ENCODE measurements at regions not wholly inside any gene's neighbourhood (a gene's known extent, or its start where the extent isn't known, plus 50 kb on each side); places are given as distances from the start of the nearest gene placed in this dataset.

DNA sequence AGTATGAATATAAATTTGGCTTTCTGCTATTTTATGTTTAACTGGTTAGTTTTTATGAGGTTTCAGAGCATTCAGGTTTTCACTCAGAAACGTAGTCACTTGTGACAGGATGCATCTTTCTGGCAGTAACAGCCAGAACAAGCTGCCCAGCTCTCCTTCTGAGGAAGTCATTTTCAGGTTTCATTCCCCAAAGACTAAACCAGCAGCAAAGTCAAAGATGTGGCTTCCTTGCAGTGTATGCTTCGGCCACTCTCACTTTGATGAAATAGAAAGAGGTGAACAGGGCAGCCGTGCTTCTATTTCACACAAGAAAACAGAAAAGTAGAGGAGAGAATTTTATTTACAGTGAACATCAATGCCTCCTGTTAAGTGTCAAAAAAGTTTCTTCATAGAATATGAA is 469.1 kb downstream of the BTBD3 start:
- TF ChIP-seq, protein P1, sequence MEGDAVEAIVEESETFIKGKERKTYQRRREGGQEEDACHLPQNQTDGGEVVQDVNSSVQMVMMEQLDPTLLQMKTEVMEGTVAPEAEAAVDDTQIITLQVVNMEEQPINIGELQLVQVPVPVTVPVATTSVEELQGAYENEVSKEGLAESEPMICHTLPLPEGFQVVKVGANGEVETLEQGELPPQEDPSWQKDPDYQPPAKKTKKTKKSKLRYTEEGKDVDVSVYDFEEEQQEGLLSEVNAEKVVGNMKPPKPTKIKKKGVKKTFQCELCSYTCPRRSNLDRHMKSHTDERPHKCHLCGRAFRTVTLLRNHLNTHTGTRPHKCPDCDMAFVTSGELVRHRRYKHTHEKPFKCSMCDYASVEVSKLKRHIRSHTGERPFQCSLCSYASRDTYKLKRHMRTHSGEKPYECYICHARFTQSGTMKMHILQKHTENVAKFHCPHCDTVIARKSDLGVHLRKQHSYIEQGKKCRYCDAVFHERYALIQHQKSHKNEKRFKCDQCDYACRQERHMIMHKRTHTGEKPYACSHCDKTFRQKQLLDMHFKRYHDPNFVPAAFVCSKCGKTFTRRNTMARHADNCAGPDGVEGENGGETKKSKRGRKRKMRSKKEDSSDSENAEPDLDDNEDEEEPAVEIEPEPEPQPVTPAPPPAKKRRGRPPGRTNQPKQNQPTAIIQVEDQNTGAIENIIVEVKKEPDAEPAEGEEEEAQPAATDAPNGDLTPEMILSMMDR (IDR thresholded peaks at IDR 0.05; ENCODE audit: low read depth, low read length): no peak
- no peak overlapping the region for H3K4me3 ChIP-seq (ENCODE audit: low read depth, low read length)

DNA sequence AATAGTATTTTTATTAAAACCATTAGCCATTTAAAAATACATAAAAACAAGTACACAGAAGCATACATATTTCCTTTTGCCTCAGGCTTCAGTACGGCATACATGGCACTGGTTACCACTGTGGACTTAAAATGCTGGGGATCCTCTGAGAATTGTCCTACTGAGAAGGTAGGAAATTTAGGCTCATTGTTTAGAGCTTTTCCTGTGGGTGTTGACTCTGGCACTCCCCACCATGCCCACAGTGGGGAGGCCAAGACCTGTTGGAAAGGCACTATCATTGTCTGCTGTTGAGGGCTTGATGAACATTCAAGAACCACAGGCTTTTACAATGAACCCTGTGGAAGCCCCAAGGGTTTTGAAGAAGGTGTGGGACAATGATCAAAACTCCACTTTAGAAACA is 473.4 kb downstream of the BTBD3 start:
- H3K4me3 ChIP-seq (ENCODE audit: low read depth, low read length): no peak overlapping the region

DNA sequence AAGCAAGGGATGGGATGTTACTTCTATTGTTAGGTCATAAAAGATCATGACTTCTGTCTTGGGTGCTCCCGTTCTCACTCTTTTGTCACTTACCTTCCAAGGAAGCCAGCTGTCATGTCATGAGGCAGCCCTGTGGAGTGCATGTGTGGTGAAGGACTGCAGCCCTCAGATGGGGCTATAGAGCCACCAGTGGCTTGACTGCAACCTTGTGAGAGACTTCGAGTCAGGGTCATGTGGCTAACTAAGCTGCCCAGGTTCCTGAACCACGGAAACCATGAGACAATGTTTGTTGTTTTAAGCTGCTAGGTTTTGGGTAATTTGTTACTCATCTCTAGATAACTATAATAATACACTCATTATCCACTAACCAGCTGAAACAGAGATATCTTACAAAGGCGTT is 477.1 kb downstream of the BTBD3 start:
- TF ChIP-seq, protein P1 (IDR thresholded peaks at IDR 0.05; ENCODE audit: low read depth, low read length): no peak

More for the DNA sequence above, 473.4 kb downstream of the BTBD3 start:
- TF ChIP-seq, protein P1 (IDR thresholded peaks at IDR 0.05; ENCODE audit: low read depth, low read length): no peak

DNA sequence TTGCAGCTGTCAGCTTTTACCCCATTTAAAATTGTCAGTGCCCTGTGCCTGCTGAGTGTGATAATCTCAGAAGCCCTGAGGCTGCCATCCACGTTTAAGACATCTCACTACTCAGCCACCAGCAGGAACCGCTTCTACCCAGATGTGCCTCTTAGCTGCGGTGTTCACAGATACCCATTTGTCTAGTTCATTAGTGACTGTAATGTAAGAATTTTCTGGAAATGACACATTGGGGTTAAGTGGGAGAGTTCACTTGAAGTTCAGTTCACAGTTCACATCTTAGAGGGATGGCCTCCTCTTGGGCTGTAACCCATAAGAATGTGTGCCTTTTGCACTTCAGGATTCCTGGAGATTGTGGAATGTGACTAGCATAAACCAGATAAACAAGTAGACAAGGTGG is 477.7 kb downstream of the BTBD3 start:
- TF ChIP-seq, protein P1 (IDR thresholded peaks at IDR 0.05; ENCODE audit: low read depth, low read length): no peak
- H3K4me3 ChIP-seq (ENCODE audit: low read depth, low read length): no peak overlapping the region

More for the DNA sequence above, 477.1 kb downstream of the BTBD3 start:
- no peak overlapping the region for H3K4me3 ChIP-seq (ENCODE audit: low read depth, low read length)

DNA sequence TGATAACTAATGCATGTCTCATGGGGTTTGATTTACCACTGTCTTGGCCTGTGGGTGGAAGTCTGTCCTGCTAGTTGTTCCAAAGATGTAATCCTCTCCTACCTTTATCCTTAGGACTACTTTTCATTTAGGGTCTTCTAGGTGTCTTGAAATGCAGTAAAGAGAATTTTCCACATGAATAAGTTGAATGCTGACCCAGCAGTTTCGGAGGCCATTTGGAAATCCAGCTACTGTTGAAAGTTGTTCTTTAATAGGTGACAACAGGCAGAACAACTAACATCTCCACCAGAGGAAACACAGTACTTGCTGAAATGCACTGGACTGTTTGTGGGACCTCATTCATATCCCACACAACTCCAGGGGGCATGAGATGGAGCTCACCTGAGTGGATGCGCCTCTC is 478.1 kb downstream of the BTBD3 start:
- TF ChIP-seq, protein P1 (IDR thresholded peaks at IDR 0.05; ENCODE audit: low read depth, low read length): no peak
- no peak overlapping the region for H3K4me3 ChIP-seq (ENCODE audit: low read depth, low read length)

DNA sequence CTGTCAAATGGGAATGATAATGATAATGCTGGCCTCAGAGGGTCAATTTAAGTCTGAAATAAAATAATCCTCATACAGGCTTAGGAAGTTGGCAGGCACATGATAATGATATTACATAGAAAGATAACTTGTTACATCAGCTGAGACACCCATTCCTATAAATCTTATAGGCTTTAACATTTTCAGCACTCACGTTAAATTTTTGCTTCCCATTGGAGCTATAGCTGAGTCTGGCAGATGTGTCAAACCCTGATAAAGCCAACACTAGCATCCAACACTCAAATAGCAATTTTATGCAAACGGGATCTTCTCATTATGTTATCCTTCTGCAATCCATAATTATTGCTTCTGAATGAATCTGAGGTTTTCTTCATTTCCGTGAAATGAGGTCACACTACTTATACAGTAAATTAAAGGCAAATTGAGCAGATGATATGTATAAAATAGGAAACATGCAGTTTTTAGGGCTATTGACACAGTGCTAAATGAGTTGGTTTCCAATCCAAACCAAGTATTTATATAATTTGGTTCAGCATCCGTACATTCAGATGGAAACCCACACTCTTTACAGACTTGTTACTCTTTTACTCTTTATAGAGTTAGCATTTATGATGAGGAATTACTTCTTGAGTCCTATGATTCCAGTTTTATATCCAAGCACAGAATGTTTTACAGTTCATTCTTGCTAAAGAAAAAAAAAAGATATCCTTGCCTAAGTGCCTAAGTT is 481.6 kb downstream of the BTBD3 start:
- no peak overlapping the region for H3K4me3 ChIP-seq (ENCODE audit: low read depth, low read length)
- TF ChIP-seq, protein P1 (IDR thresholded peaks at IDR 0.05; ENCODE audit: low read depth, low read length): no peak

DNA sequence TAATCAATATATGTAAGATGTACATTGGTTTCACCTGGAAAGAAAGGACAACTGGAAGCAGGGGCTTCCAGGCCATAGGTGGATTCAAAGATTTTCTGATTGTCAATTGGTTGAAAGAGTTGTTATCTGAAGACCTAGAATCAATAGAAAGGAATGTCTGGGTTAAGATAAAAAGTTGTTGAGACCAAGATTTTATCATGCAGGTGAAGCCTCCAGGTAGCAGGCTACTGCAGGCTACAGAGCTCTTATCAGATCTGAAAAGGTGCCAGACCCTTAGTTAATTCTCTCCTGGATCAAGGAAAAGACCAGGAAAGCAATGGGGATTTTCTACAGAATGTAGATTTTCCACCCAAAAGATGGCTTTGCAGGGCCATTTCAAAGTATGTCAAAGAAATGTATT is 487.2 kb downstream of the BTBD3 start:
- no peak overlapping the region for H3K4me3 ChIP-seq (ENCODE audit: low read depth, low read length)
- TF ChIP-seq, protein P1 (IDR thresholded peaks at IDR 0.05; ENCODE audit: low read depth, low read length): no peak
